ENCODE measurements at regions not wholly inside any gene's neighbourhood (a gene's known extent, or its start where the extent isn't known, plus 50 kb on each side); places are given as distances from the start of the nearest gene placed in this dataset.
"Not testable (repeated sequence)": the region's sequence is repeated elsewhere in the genome, so short reads cannot be mapped to it uniquely, and the experiment has no call there.

- TF ChIP-seq CTCF, POLR2A (IDR thresholded peaks at IDR 0.05): not testable (repeated sequence)
Observed at GRCh38 chrX:472275-472674, 85.6 kb upstream of the PPP2R3B start.
